GM18867 (cell line): ENCODE measurements at regions not wholly inside any gene's neighbourhood (a gene's known extent, or its start where the extent isn't known, plus 50 kb on each side); places are given as distances from the start of the nearest gene placed in this dataset.

Source experiments
- ATAC-seq: cut with Tn5 transposase; IDR thresholded peaks from one replicate; pipeline ENCODE4 v1.9.1; 2021; ENCODE audit warnings: mild to moderate bottlenecking, moderate library complexity; ENCODE audit not compliant: unreplicated experiment

DNA sequence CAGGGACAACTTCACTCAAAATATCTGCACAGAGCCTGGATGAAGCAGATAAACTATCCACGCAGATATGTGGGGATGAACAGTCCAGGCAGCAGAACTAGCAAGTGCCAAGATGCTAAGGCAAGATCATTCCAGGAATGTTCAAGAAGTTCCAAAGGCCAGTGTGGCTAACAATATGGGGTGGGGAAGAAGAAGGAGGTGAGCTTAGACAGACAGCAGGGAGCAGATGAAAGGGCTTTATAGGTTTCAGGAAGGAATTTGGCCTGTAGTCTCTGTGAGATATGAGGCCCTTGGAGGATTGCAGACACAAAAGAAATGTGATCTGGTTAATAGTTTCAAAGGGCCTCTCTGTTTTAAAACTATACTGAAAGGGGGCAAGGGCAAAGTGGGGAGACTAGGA is 63.5 kb upstream of the PPM1H start:
- ATAC-seq: no peak

DNA sequence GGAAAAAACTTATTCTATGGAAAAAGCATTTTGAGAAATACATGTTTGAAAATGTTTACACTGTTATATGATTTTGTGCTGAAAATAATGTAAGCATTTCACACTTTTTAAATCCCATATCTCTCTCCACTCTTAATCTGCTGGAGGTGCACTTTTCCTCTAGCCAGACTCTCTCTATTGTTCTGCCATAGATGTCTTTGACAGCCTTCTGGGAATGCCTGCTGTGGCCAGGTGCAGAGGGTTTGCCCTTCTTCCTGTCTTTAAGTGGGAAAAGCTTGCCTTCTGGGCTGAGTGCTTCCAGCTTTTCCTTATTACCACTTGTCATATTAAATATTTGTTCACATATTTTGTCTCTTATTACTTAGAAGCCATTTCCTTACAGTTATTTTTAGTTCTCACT is 60.1 kb upstream of the PPM1H start:
- ATAC-seq: no peak

DNA sequence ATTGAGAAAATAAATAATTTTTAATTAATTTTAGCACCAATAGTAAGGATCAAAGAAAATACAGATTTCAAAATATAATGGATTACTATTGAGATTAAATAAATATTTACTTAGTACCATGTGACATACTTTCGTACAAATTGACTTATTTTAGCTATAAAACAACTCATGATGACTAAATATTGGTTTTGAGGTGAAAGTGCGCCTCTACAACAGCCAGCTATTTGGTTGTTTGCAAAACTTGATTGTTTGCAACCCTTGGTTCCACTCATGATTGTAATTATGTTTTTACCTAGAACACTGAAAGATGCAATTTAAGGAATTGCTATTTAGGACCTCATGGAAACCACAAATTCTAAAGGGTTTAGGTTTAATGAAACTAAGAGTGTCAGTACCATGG is 51.9 kb upstream of the PPM1H start:
- ATAC-seq: no peak
